ENCODE measurements at regions not wholly inside any gene's neighbourhood (a gene's known extent, or its start where the extent isn't known, plus 50 kb on each side); places are given as distances from the start of the nearest gene placed in this dataset.

DNA sequence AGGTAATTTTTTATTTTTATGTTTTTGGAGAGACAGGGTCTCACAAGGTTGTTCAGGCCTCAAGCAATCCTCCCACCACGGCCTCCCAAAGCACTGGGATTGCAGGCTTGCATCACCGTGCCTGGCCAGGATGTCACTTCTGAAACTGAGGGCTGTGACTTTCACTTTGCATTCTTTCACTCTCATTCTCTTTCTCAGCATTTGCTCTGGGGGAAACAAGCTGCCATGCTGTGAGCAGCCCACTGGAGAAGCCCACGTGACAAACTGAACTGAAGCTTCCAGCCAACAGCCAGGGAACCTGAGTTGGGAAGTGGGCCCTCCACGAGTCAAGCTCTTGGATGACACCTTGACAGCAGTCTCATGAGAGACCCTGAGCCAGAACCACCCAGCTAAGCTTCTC, 109.4 kb downstream of the C5orf15 start:
- TF ChIP-seq, protein P1, sequence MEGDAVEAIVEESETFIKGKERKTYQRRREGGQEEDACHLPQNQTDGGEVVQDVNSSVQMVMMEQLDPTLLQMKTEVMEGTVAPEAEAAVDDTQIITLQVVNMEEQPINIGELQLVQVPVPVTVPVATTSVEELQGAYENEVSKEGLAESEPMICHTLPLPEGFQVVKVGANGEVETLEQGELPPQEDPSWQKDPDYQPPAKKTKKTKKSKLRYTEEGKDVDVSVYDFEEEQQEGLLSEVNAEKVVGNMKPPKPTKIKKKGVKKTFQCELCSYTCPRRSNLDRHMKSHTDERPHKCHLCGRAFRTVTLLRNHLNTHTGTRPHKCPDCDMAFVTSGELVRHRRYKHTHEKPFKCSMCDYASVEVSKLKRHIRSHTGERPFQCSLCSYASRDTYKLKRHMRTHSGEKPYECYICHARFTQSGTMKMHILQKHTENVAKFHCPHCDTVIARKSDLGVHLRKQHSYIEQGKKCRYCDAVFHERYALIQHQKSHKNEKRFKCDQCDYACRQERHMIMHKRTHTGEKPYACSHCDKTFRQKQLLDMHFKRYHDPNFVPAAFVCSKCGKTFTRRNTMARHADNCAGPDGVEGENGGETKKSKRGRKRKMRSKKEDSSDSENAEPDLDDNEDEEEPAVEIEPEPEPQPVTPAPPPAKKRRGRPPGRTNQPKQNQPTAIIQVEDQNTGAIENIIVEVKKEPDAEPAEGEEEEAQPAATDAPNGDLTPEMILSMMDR (conservative IDR thresholded peaks at IDR 0.05; ENCODE audit: low read depth, low read length): no peak
- no peak for TF ChIP-seq EZH2phosphoT487 (IDR thresholded peaks at IDR 0.05; ENCODE audit: borderline replicate concordance, low read length)

All from PC-3 (cell line).